Trophoblast cell (in vitro differentiated cells and primary cell): ENCODE measurements at regions not wholly inside any gene's neighbourhood (a gene's known extent, or its start where the extent isn't known, plus 50 kb on each side); places are given as distances from the start of the nearest gene placed in this dataset.
A peak's percentile ranks its signal among the peaks of the same experiment; 100 is the strongest.

Source experiments
- DNase-seq, 2 donors: peaks; one replicate each; pipeline ENCODE4 v3.0.0-alpha.2; 2016
- H2AFZ ChIP-seq: 2 replicates; pipeline ENCODE4 v1.6.1; 2013; ENCODE audit warnings: low read length, moderate library complexity, mild to moderate bottlenecking; ENCODE audit not compliant: insufficient read depth, poor library complexity
- H2AK5ac ChIP-seq: 2 replicates; pipeline ENCODE4 v1.6.1; 2013; ENCODE audit warnings: mild to moderate bottlenecking, low read length
- H2BK120ac ChIP-seq: 2 replicates; pipeline ENCODE4 v1.6.1; 2013; ENCODE audit warnings: low read length, mild to moderate bottlenecking, moderate library complexity; ENCODE audit not compliant: insufficient read depth, poor library complexity
- H2BK12ac ChIP-seq: 2 replicates; pipeline ENCODE4 v1.6.1; 2013; ENCODE audit warnings: mild to moderate bottlenecking, low read length, moderate library complexity
- H2BK5ac ChIP-seq: 2 replicates; pipeline ENCODE4 v1.6.1; 2013; ENCODE audit warnings: low read length, low read depth, moderate library complexity, mild to moderate bottlenecking; ENCODE audit not compliant: poor library complexity
- H3K14ac ChIP-seq: 2 replicates; pipeline ENCODE4 v1.6.1; 2013; ENCODE audit warnings: mild to moderate bottlenecking, low read length
- H3K18ac ChIP-seq: 2 replicates; pipeline ENCODE4 v1.6.1; 2013; ENCODE audit warnings: mild to moderate bottlenecking, low read length
- H3K23ac ChIP-seq: 2 replicates; pipeline ENCODE4 v1.6.1; 2013; ENCODE audit warnings: low read length
- H3K27ac ChIP-seq: 2 replicates; pipeline ENCODE4 v1.5.1; 2013; ENCODE audit warnings: low read depth, mild to moderate bottlenecking, inconsistent platforms, low read length, moderate library complexity
- H3K27me3 ChIP-seq: 2 replicates; pipeline ENCODE4 v1.6.1; 2013; ENCODE audit warnings: inconsistent platforms, mild to moderate bottlenecking, low read length, moderate library complexity; ENCODE audit not compliant: insufficient read depth
- H3K36me3 ChIP-seq, 2 experiments: 1 replicate in 1 of 2; 2 replicates in 1 of 2; pipeline ENCODE4 v1.6.1; 2013; ENCODE audit warnings: low read length in 2 of 2, mild to moderate bottlenecking in 2 of 2, moderate library complexity in 1 of 2; ENCODE audit not compliant: insufficient read depth in 2 of 2, control insufficient read depth in 1 of 2
- H3K4ac ChIP-seq: 2 replicates; pipeline ENCODE4 v1.6.1; 2013; ENCODE audit warnings: low read depth, mild to moderate bottlenecking, low read length, moderate library complexity
- H3K4me1 ChIP-seq, 2 experiments: 1 replicate in 1 of 2; 2 replicates in 1 of 2; pipeline ENCODE4 v1.6.1; 2013; ENCODE audit warnings: low read length in 2 of 2, mild to moderate bottlenecking in 2 of 2, moderate library complexity in 1 of 2; ENCODE audit not compliant: insufficient read depth in 2 of 2, control insufficient read depth in 1 of 2
- H3K4me2 ChIP-seq: 2 replicates; pipeline ENCODE4 v1.6.1; 2013; ENCODE audit warnings: inconsistent platforms, mild to moderate bottlenecking, low read length, moderate library complexity
- H3K4me3 ChIP-seq: 2 replicates; pipeline ENCODE4 v1.5.1; 2013; ENCODE audit warnings: mild to moderate bottlenecking, low read depth, low read length, inconsistent platforms
- H3K79me1 ChIP-seq: one replicate; pipeline ENCODE4 v1.6.1; 2013; ENCODE audit warnings: low read length
- H3K79me2 ChIP-seq: 2 replicates; pipeline ENCODE4 v1.6.1; 2013; ENCODE audit warnings: low read length, mild to moderate bottlenecking; ENCODE audit not compliant: control insufficient read depth, insufficient read depth, poor library complexity
- H3K9ac ChIP-seq: 2 replicates; pipeline ENCODE4 v1.6.1; 2013; ENCODE audit warnings: mild to moderate bottlenecking, low read length
- H3K9me3 ChIP-seq: 2 replicates; pipeline ENCODE4 v1.6.1; 2013; ENCODE audit warnings: low read depth, mild to moderate bottlenecking, control low read depth, inconsistent platforms, low read length; ENCODE audit not compliant: insufficient read depth
- H4K12ac ChIP-seq: 2 replicates; pipeline ENCODE4 v1.6.1; 2013; ENCODE audit warnings: low read depth, mild to moderate bottlenecking, low read length, moderate library complexity
- H4K8ac ChIP-seq: 2 replicates; pipeline ENCODE4 v1.6.1; 2013; ENCODE audit warnings: low read depth, mild to moderate bottlenecking, low read length, moderate library complexity
- H4K91ac ChIP-seq: one replicate; pipeline ENCODE4 v1.6.1; 2013; ENCODE audit warnings: low read depth, mild to moderate bottlenecking, low read length, moderate library complexity
- WGBS: extraction: QIAGEN DNeasy Blood & Tissue Kit; methylation state at CpG from one replicate; pipeline ENCODE4 v1.1.7; 2013; ENCODE audit warnings: missing lambda C conversion rate; ENCODE audit not compliant: insufficient read length, insufficient coverage; ENCODE audit errors: extremely low coverage; 5-methylcytosine and 5-hydroxymethylcytosine counted together

DNA sequence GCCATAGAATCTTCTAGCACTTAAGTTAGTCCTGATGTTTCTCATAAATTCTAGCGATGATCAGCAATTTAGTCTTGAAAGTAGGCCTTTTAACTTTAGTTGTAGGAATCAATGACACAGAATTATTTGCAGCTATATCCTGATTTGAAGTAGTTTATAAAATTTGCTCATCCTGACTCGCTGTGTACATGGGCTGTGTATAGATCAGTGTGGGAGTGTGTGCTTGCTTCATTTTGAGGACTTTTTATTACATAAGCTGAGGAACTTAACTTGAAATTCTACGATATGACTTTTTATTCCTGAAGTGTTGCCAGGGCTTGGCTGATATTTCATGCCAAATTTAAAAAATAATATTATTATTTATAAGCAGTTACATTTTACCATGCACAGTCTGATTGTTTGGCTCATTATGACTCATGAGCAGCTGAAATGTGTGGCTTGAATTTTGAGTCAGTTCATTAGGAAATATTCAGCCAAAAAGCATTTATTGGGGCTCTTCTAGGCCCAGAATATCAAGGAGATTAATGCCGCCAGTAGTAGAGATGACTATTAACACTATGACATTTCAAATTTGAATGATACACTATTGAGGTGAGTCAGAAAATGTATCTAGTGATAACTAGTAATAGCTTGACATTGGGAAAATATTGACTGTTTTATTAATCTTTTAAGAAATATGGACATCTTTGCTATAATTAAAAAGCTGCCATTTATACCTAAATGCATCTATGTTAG lies 128.9 kb upstream of the LIMCH1 start:
- Histone ChIP-seq H4K8ac (no peak overlapping the region), H2AFZ (no peak overlapping the region), H3K4me1 (no peaks in the 10 kb centered on the region), H2AK5ac (no peak overlapping the region), H3K4me2 (no peak overlapping the region), H2BK120ac (no peak overlapping the region), H3K9ac (no peak overlapping the region), H3K9me3 (no peaks in the 10 kb centered on the region), H3K4me3 (no peak overlapping the region), H3K27me3 (no peaks in the 10 kb centered on the region), H2BK5ac (no peak overlapping the region), H3K79me2 (no peaks in the 10 kb centered on the region), H4K12ac (no peak overlapping the region), H3K18ac (no peak overlapping the region), H2BK12ac (no peak overlapping the region), H3K23ac (no peak overlapping the region), H3K36me3 (no peaks in the 10 kb centered on the region), H3K79me1 (no peaks in the 10 kb centered on the region), H3K14ac (no peak overlapping the region), H4K91ac (no peak overlapping the region), H3K27ac (no peak overlapping the region), H3K4ac (no peak overlapping the region)
- WGBS: no CpG with 5 or more reads among the region's 4 CpGs
- DNase-seq: no peak

DNA sequence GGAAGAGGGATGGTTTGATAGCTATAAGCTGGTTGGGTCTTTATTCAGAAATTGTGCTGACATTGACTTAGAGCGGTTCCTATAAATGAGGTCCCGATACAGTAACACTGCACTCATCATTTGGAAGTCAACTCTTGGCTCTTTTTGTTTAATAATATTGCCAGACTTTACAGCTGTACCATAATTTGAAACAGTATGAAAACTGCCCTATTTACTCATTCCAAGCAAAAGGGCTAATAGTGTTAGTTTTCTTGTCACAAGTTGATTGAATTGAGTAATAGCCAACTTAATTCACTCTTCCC lies 128.4 kb upstream of the LIMCH1 start:
- Histone ChIP-seq H3K4ac (no peak overlapping the region), H2BK120ac (no peak overlapping the region), H4K91ac (no peak overlapping the region), H3K9me3 (no peaks in the 10 kb centered on the region), H3K27ac (no peak overlapping the region), H2BK5ac (no peak overlapping the region), H3K4me1 (no peaks in the 10 kb centered on the region), H3K4me2 (no peak overlapping the region), H3K4me3 (no peak overlapping the region), H3K14ac (no peak overlapping the region), H2AFZ (no peak overlapping the region), H3K79me2 (no peaks in the 10 kb centered on the region), H3K9ac (no peak overlapping the region), H4K8ac (no peak overlapping the region), H3K18ac (no peak overlapping the region), H3K79me1 (no peaks in the 10 kb centered on the region), H3K27me3 (no peaks in the 10 kb centered on the region), H3K36me3 (no peaks in the 10 kb centered on the region), H3K23ac (no peak overlapping the region), H4K12ac (no peak overlapping the region), H2BK12ac (no peak overlapping the region), H2AK5ac (no peak overlapping the region)
- no peak for DNase-seq
- no CpG with 5 or more reads among the region's 2 CpGs for WGBS

DNA sequence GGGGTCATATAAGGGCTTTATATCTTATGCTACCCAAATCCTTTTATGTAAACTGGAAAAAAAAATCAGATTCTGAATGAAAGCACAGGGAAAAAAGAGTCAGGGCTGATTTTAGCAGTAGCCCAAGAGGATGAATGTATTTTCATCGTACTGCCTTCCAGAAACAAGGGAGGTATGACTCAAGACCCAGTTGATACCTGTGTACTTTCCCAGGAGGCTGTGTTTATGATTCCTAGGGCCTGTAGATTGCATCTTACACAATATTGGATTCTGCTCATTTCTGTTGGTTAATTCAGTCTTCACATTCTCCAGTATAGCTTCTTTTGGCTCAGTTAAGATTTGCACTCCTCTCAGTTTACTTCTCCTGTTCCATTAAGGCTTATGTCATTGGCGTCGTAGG lies 127.9 kb upstream of the LIMCH1 start:
- Histone ChIP-seq H2AK5ac (no peak overlapping the region), H3K9me3 (no peaks in the 10 kb centered on the region), H3K18ac (no peak overlapping the region), H3K9ac (no peak overlapping the region), H3K14ac (no peak overlapping the region), H2AFZ (no peak overlapping the region), H2BK120ac (no peak overlapping the region), H2BK12ac (no peak overlapping the region), H3K27ac (no peak overlapping the region), H4K91ac (no peak overlapping the region), H4K12ac (no peak overlapping the region), H3K4me2 (no peak overlapping the region), H3K27me3 (no peaks in the 10 kb centered on the region), H3K36me3 (no peaks in the 10 kb centered on the region), H3K23ac (no peak overlapping the region), H3K4me1 (no peaks in the 10 kb centered on the region), H3K4ac (no peak overlapping the region), H4K8ac (no peak overlapping the region), H3K79me2 (no peaks in the 10 kb centered on the region), H3K4me3 (no peak overlapping the region), H3K79me1 (no peaks in the 10 kb centered on the region), H2BK5ac (no peak overlapping the region)
- WGBS: no CpG with 5 or more reads among the region's 3 CpGs
- peak; percentile 37 to 76 for DNase-seq

DNA sequence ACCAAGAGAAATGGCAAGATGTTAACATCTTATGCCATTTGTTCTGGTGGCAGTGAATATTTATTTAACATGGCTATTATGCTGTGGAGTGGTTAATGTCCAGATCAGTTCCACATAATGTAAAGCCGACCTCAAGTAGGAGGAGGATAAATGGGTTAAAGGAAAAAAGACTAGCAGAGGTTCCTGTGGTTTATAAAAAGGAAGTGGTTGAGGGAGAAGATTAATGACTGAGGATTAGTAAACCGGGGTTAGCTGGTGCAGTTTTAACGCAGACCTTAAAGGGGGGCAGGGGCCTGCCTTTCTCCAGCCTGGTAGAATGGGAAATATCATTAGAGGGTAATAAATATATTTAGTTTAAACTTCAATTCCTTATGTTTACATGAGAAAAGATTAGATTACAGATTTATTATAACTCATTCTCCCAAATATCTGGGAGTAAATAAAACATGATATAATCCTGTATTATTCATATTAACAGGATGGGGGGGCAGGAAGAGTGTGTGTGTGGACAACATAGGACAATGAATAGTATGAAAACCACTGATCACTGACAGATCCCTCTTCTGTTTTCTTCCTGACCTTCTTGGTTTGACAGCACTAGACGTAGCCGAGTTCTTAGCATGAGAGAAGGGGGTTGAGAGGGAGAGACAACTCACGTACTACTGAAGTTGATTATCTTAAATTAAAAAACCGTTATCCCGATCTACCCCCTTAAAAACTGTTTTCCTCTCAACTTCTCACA lies 124.1 kb upstream of the LIMCH1 start:
- Histone ChIP-seq H2AK5ac (no peak overlapping the region), H3K36me3 (no peaks in the 10 kb centered on the region), H3K4me3 (no peak overlapping the region), H3K14ac (no peak overlapping the region), H3K4me1 (peaks cover 4% of the 10 kb centered on the region in 2 experiments), H4K8ac (no peak overlapping the region), H3K4ac (no peak overlapping the region), H3K23ac (no peak overlapping the region), H2AFZ (no peak overlapping the region), H3K9ac (no peak overlapping the region), H4K12ac (no peak overlapping the region), H3K27me3 (no peaks in the 10 kb centered on the region), H3K27ac (no peak overlapping the region), H3K4me2 (no peak overlapping the region), H3K79me2 (no peaks in the 10 kb centered on the region), H4K91ac (no peak overlapping the region), H3K9me3 (no peaks in the 10 kb centered on the region), H2BK12ac (no peak overlapping the region), H2BK120ac (no peak overlapping the region), H2BK5ac (no peak overlapping the region), H3K79me1 (no peaks in the 10 kb centered on the region), H3K18ac (no peak overlapping the region)
- no peak for DNase-seq
- 100% methylated on average over 2 of the region's 8 CpGs for WGBS
